ENCODE measurements at regions not wholly inside any gene's neighbourhood (a gene's known extent, or its start where the extent isn't known, plus 50 kb on each side); places are given as distances from the start of the nearest gene placed in this dataset.

DNA sequence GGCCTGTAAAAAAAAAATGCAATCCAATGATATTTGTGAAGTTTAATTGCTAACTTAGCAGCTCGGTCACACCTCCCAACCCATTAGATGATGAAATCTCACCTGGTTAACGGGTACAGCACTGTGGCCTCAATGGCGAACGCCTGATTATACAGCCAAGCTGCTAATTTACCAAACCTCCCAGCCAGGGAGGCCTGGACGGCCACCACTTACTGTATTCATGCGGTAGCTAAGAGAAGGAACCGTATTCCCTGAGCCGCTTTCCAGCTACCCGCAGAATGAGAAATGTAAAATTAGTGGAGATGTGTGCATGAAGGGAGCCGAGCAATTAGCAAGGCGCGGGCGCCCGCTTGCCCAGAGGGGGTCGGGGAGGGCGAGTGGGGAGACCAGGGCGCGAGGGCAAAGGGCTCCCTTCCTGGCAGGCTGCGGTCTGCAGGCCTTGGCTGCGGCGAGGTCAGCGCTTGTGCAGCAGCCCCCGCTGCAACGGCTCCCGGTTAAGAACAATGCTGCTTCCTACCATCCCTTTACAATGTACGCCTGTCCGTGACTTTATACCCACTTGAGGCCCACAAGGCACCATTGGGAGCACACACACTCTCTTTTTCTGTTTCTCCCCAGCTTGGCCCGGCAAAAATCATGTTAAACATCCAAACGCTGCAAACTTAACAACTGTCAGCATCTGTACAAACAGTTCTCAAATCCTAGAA, 70.4 kb upstream of the TBCA start:
- TF ChIP-seq POLR2A (IDR thresholded peaks at IDR 0.05), result no peak
- TF ChIP-seq, protein P1, sequence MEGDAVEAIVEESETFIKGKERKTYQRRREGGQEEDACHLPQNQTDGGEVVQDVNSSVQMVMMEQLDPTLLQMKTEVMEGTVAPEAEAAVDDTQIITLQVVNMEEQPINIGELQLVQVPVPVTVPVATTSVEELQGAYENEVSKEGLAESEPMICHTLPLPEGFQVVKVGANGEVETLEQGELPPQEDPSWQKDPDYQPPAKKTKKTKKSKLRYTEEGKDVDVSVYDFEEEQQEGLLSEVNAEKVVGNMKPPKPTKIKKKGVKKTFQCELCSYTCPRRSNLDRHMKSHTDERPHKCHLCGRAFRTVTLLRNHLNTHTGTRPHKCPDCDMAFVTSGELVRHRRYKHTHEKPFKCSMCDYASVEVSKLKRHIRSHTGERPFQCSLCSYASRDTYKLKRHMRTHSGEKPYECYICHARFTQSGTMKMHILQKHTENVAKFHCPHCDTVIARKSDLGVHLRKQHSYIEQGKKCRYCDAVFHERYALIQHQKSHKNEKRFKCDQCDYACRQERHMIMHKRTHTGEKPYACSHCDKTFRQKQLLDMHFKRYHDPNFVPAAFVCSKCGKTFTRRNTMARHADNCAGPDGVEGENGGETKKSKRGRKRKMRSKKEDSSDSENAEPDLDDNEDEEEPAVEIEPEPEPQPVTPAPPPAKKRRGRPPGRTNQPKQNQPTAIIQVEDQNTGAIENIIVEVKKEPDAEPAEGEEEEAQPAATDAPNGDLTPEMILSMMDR (IDR thresholded peaks at IDR 0.05), result no peak
- peaks cover 0 to 15% (median 0%) of the 10 kb centered on the region in 4 donors for H3K4me1 ChIP-seq
- no peak overlapping the region for H3K27ac ChIP-seq
- DNase-seq, result no peak
- no peaks in the 10 kb centered on the region for H3K36me3 ChIP-seq
- no peaks in the 10 kb centered on the region for H3K9me3 ChIP-seq
- peaks cover 0 to 15% of the 10 kb centered on the region in 2 donors for H3K27me3 ChIP-seq
- no peak overlapping the region for H3K4me3 ChIP-seq

DNA sequence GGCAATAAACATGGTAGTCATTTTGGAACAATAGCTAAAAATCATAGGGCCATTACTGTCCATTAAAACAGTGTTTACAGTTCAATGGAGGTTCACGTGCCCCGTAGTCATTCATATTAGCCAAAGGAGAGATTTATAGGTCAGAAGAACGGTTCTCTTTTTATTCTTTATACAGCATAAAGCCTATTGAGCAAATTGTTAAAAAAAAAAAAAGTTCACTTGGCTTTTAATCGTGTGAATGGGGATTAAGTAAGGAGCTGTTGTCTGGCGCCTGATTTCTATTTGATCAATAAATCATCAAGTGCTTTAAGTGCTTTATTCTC, 69.1 kb upstream of the TBCA start:
- Histone ChIP-seq H3K27ac (no peak overlapping the region), H3K27me3 (peaks cover 0 to 12% of the 10 kb centered on the region in 2 donors), H3K36me3 (no peaks in the 10 kb centered on the region), H3K4me3 (peak overlapping the region in 1 of 4 donors; percentile 46), H3K9me3 (no peaks in the 10 kb centered on the region), H3K4me1 (peaks cover 0 to 10% (median 0%) of the 10 kb centered on the region in 4 donors)
- no peak for TF ChIP-seq POLR2A (IDR thresholded peaks at IDR 0.05)
- TF ChIP-seq, protein P1 (IDR thresholded peaks at IDR 0.05), result no peak
- no peak for DNase-seq

DNA sequence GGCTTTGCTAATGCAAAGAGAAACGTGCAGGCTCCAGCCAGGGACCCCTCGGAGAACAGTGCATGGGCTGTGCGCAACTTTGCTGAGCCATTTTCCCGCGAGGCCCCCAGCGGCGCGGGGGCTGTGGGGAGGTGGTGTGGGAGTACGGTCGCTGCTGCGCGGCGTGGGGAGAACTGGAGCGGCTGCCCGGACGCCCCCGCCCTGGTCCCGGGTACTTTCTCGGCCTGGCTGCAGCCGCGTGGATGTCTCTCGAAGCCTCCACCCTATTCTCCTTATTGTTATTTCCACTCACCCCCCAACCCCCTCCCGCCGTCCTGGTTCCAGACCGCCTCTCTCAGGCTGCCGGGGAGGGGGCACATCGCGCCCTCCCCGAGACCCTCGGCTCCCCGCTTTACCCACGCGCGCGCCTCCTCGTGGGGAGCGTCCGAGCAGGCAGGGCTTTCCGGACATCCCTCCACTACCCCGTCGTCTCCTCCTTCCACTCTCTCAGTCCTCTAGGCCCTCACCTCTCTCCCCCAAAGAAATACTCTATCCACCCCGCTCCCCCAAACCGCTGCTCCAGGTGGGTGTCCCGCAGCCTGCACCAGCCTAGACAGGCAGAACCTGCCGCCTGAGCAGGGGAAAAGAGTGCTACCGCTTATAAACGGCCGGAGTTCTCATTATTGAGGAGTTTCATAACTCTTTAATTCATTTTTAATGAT, 68.6 kb upstream of the TBCA start:
- Histone ChIP-seq H3K4me1 (peaks cover 0 to 10% (median 0%) of the 10 kb centered on the region in 4 donors), H3K27ac (no peak overlapping the region), H3K27me3 (peaks cover 0 to 12% of the 10 kb centered on the region in 2 donors), H3K9me3 (no peaks in the 10 kb centered on the region), H3K36me3 (no peaks in the 10 kb centered on the region), H3K4me3 (peak overlapping the region; percentile 29 to 46 (median 38))
- no peak for TF ChIP-seq POLR2A (IDR thresholded peaks at IDR 0.05)
- TF ChIP-seq, protein P1 (IDR thresholded peaks at IDR 0.05), result no peak
- DNase-seq, result no peak

- H3K27ac ChIP-seq, result no peak overlapping the region
- H3K4me3 ChIP-seq, result peak overlapping the region; percentile 29 to 46 (median 38)
- peaks cover 0 to 10% (median 0%) of the 10 kb centered on the region in 4 donors for H3K4me1 ChIP-seq
- H3K9me3 ChIP-seq, result no peaks in the 10 kb centered on the region
- TF ChIP-seq POLR2A (IDR thresholded peaks at IDR 0.05), result no peak
- TF ChIP-seq, protein P1 (IDR thresholded peaks at IDR 0.05), result no peak
- H3K36me3 ChIP-seq, result no peaks in the 10 kb centered on the region
- H3K27me3 ChIP-seq, result peaks cover 0 to 12% of the 10 kb centered on the region in 2 donors
- no peak for DNase-seq
Measured at GRCh38 chr5:77844373-77844622, 68.2 kb upstream of the TBCA start.

DNA sequence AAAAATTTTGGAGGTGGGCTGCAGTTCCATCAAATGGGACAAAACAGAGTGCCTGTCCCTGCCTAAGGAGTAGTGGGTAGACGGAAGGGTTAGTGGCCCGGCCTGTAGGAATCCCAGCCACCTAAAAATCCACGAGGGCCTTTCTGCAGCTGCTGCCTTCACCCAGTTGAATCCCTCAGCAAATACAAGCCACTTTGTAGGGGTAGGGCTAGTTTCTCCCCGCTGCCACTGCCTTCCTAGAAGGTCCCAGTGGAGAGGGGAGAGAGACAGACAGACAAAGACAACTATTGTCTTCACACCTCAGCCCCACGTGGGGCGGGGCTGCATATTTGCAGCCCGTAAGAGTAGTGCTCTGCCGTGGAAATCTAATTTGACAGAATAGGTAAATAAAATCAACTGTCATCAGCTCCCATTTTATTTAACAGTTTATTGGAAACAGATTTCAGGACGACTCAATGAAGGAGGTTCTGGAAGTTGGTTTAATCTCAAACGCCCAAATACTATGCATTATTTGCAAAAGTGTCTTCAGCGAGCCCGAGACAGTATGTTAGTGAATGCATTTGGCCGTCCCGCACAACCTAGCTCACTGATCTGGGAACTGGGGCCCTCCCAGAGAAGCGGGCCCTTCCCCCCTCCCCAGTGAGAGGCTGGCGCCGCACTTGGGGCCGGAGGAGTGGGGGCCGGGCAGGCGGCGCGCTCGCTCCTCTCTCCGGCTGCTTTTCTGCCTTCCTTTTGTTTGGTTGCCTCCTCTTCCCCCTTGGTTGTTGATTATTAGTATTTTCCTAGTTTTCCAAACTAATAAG, 67.6 kb upstream of the TBCA start:
- Histone ChIP-seq H3K9me3 (no peaks in the 10 kb centered on the region), H3K4me3 (peak overlapping the region; percentile 29 to 46 (median 38)), H3K27me3 (peaks cover 0 to 12% of the 10 kb centered on the region in 2 donors), H3K36me3 (no peaks in the 10 kb centered on the region), H3K4me1 (peaks cover 0 to 10% (median 0%) of the 10 kb centered on the region in 4 donors), H3K27ac (no peak overlapping the region)
- DNase-seq, result no peak
- TF ChIP-seq, protein P1 (IDR thresholded peaks at IDR 0.05), result no peak
- TF ChIP-seq POLR2A (IDR thresholded peaks at IDR 0.05), result no peak

All from Peyer's patch (tissue), 4 donors.